ENCODE measurements at regions not wholly inside any gene's neighbourhood (a gene's known extent, or its start where the extent isn't known, plus 50 kb on each side); places are given as distances from the start of the nearest gene placed in this dataset.

DNA sequence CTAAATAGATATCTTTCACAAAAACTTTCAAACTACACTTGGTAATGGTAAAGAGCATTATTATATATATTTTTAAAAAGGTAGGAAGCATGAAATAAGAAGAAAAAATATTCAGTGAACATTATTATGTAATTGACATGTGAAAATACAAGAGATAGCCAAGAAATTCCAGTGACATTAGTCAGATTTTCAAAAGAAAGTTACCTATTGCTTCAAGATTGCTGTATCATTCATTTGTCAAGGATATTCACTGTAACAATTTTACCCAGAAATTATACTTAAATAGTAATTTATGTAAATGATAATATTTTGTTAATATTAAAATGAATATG, 350.2 kb downstream of the KIF2B start:
- TF ChIP-seq, protein P1, sequence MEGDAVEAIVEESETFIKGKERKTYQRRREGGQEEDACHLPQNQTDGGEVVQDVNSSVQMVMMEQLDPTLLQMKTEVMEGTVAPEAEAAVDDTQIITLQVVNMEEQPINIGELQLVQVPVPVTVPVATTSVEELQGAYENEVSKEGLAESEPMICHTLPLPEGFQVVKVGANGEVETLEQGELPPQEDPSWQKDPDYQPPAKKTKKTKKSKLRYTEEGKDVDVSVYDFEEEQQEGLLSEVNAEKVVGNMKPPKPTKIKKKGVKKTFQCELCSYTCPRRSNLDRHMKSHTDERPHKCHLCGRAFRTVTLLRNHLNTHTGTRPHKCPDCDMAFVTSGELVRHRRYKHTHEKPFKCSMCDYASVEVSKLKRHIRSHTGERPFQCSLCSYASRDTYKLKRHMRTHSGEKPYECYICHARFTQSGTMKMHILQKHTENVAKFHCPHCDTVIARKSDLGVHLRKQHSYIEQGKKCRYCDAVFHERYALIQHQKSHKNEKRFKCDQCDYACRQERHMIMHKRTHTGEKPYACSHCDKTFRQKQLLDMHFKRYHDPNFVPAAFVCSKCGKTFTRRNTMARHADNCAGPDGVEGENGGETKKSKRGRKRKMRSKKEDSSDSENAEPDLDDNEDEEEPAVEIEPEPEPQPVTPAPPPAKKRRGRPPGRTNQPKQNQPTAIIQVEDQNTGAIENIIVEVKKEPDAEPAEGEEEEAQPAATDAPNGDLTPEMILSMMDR (IDR thresholded peaks at IDR 0.05; ENCODE audit: low read depth, low read length, missing input control): no peak
- TF ChIP-seq, protein P2, sequence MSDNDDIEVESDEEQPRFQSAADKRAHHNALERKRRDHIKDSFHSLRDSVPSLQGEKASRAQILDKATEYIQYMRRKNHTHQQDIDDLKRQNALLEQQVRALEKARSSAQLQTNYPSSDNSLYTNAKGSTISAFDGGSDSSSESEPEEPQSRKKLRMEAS (IDR thresholded peaks at IDR 0.05): no peak
- TF ChIP-seq EGR1 (IDR thresholded peaks at IDR 0.05; ENCODE audit: low read depth in 2 of 2) (no peak), TAF1 (conservative IDR thresholded peaks at IDR 0.05) (no peak)
- TF ChIP-seq, protein P3, sequence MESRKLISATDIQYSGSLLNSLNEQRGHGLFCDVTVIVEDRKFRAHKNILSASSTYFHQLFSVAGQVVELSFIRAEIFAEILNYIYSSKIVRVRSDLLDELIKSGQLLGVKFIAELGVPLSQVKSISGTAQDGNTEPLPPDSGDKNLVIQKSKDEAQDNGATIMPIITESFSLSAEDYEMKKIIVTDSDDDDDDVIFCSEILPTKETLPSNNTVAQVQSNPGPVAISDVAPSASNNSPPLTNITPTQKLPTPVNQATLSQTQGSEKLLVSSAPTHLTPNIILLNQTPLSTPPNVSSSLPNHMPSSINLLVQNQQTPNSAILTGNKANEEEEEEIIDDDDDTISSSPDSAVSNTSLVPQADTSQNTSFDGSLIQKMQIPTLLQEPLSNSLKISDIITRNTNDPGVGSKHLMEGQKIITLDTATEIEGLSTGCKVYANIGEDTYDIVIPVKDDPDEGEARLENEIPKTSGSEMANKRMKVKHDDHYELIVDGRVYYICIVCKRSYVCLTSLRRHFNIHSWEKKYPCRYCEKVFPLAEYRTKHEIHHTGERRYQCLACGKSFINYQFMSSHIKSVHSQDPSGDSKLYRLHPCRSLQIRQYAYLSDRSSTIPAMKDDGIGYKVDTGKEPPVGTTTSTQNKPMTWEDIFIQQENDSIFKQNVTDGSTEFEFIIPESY (IDR thresholded peaks at IDR 0.05): no peak
- TF ChIP-seq, protein P4, sequence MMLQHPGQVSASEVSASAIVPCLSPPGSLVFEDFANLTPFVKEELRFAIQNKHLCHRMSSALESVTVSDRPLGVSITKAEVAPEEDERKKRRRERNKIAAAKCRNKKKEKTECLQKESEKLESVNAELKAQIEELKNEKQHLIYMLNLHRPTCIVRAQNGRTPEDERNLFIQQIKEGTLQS (IDR thresholded peaks at IDR 0.05): no peak

Data from liver (tissue), 3 donors.